WTC11 (cell line): ENCODE measurements at regions not wholly inside any gene's neighbourhood (a gene's known extent, or its start where the extent isn't known, plus 50 kb on each side); places are given as distances from the start of the nearest gene placed in this dataset.

Experiments
- ATAC-seq: fragments of 200-7000 bp; cut with Tn5 transposase; 2 replicates; pipeline ENCODE4 v1.10.0; 2021; ENCODE audit warnings: mild to moderate bottlenecking, moderate library complexity
- CTCF ChIA-PET: fragments of 300-600 bp; sonication (Branson Sonifier 250); formaldehyde crosslinking; loops from one replicate; lab custom pipeline; 2021; ENCODE audit warnings: antibody characterized with exemption; lab: Charles Lee
- POLR2A ChIA-PET: fragments of 350-600 bp; sonication (Branson Sonifier 250); formaldehyde crosslinking; loops from one replicate; lab custom pipeline; 2021; ENCODE audit warnings: antibody characterized with exemption; lab: Charles Lee
- DNase-seq: peaks from one replicate; pipeline ENCODE4 v3.0.0; 2021; ENCODE audit warnings: low spot score
- H3K27ac Mint-ChIP-seq: 2 replicates; pipeline ENCODE4 v1.8.0; 2021; ENCODE audit warnings: mixed read lengths
- H3K27me3 Mint-ChIP-seq: 2 replicates; pipeline ENCODE4 v1.8.0; 2021; ENCODE audit warnings: low read depth, mild to moderate bottlenecking, moderate library complexity, mixed read lengths
- H3K36me3 Mint-ChIP-seq: 2 replicates; pipeline ENCODE4 v1.8.0; 2021; ENCODE audit warnings: mixed read lengths
- H3K4me1 Mint-ChIP-seq: 2 replicates; pipeline ENCODE4 v1.8.0; 2022; ENCODE audit warnings: mixed read lengths
- H3K4me3 Mint-ChIP-seq: 2 replicates; pipeline ENCODE4 v1.8.0; 2021; ENCODE audit warnings: mild to moderate bottlenecking, moderate library complexity, mixed read lengths
- H3K9me3 Mint-ChIP-seq: 2 replicates; pipeline ENCODE4 v1.8.0; 2021; ENCODE audit warnings: mixed read lengths
- AFF4 ChIP-seq: sonication (generic); formaldehyde crosslinking; IDR thresholded peaks from 2 replicates; pipeline ENCODE4 v1.8.1; 2023; ENCODE audit warnings: mild to moderate bottlenecking, missing genetic modification reagents, borderline replicate concordance
- ATF1 ChIP-seq: sonication (generic); formaldehyde crosslinking; IDR thresholded peaks from 2 replicates; pipeline ENCODE4 v1.8.1; 2023; ENCODE audit warnings: mild to moderate bottlenecking, moderate library complexity, missing genetic modification reagents
- CREB1 ChIP-seq: sonication (generic); formaldehyde crosslinking; IDR thresholded peaks from 2 replicates; pipeline ENCODE4 v1.8.0; 2023; ENCODE audit warnings: mild to moderate bottlenecking, missing genetic modification reagents
- E2F1 ChIP-seq: sonication (generic); formaldehyde crosslinking; IDR thresholded peaks from 2 replicates; pipeline ENCODE4 v1.8.0; 2022; ENCODE audit warnings: mild to moderate bottlenecking, missing genetic modification reagents
- E2F4 ChIP-seq: sonication (generic); formaldehyde crosslinking; IDR thresholded peaks from 2 replicates; pipeline ENCODE4 v1.8.1; 2022; ENCODE audit warnings: low read depth, mild to moderate bottlenecking, moderate library complexity, missing genetic modification reagents, borderline replicate concordance
- FOXP1 ChIP-seq: sonication (generic); formaldehyde crosslinking; IDR thresholded peaks from 2 replicates; pipeline ENCODE4 v1.8.0; 2022; ENCODE audit warnings: missing genetic modification reagents, mild to moderate bottlenecking, moderate library complexity, borderline replicate concordance
- FOXP4 ChIP-seq: sonication (generic); formaldehyde crosslinking; IDR thresholded peaks from 2 replicates; pipeline ENCODE4 v1.8.0; 2022; ENCODE audit warnings: mild to moderate bottlenecking, missing genetic modification reagents
- GABPB1 ChIP-seq: sonication (generic); formaldehyde crosslinking; IDR thresholded peaks from 2 replicates; pipeline ENCODE4 v1.8.1; 2023; ENCODE audit warnings: mild to moderate bottlenecking, missing genetic modification reagents
- GRHL2 ChIP-seq: fragments of 250-450 bp; sonication (Bioruptor Pico); IDR thresholded peaks from 2 replicates; pipeline ENCODE4 v1.8.0; 2022; ENCODE audit warnings: mild to moderate bottlenecking, moderate library complexity; ENCODE audit not compliant: insufficient replicate concordance, severe bottlenecking
- HMGXB4 ChIP-seq: sonication (generic); formaldehyde crosslinking; IDR thresholded peaks from 2 replicates; pipeline ENCODE4 v1.8.1; 2023; ENCODE audit warnings: mild to moderate bottlenecking, moderate library complexity, missing genetic modification reagents
- IRF2 ChIP-seq: sonication (generic); formaldehyde crosslinking; IDR thresholded peaks from 2 replicates; pipeline ENCODE4 v1.8.0; 2022; ENCODE audit warnings: low read depth, missing genetic modification reagents, borderline replicate concordance
- NR3C1 ChIP-seq: sonication (generic); formaldehyde crosslinking; conservative IDR thresholded peaks from 2 replicates; pipeline ENCODE4 v1.8.1; 2023; ENCODE audit warnings: low read depth, mild to moderate bottlenecking, missing genetic modification reagents
- ZNF138 ChIP-seq: sonication (generic); formaldehyde crosslinking; conservative IDR thresholded peaks from 2 replicates; pipeline ENCODE4 v1.8.1; 2022; ENCODE audit warnings: mild to moderate bottlenecking, moderate library complexity, missing genetic modification reagents
- ZNF232 ChIP-seq: sonication (generic); formaldehyde crosslinking; IDR thresholded peaks from 2 replicates; pipeline ENCODE4 v1.8.0; 2022; ENCODE audit warnings: mild to moderate bottlenecking, missing genetic modification reagents
- ZNF396 ChIP-seq: fragments of 250-450 bp; sonication (Bioruptor Pico); IDR thresholded peaks from 2 replicates; pipeline ENCODE4 v1.8.0; 2021; ENCODE audit warnings: mild to moderate bottlenecking, moderate library complexity, borderline replicate concordance

- CTCF ChIA-PET, result no interaction called here
- H3K27me3 Mint-ChIP-seq, result no peaks in the 10 kb centered on the region
- no peak for ATAC-seq
Observed at GRCh38 chr16:64304396-64304795, 817.5 kb downstream of the CDH11 start.

GRCh38 chr16:64297863-64298600 lies 823.8 kb downstream of the CDH11 start:
- Mint-ChIP-seq H3K27me3 (no peaks in the 10 kb centered on the region), H3K4me1 (peaks cover 8% of the 10 kb centered on the region), H3K4me3 (no peak overlapping the region), H3K27ac (no peak overlapping the region), H3K36me3 (no peaks in the 10 kb centered on the region), H3K9me3 (peaks cover 7% of the 10 kb centered on the region)
- TF ChIP-seq E2F1 (CRISPR knock-in tag) (no peak), ZNF396 (CRISPR knock-in tag) (no peak), ZNF232 (CRISPR knock-in tag) (no peak), ZNF138 (no peak), FOXP4 (no peak), NR3C1 (no peak), AFF4 (CRISPR knock-in tag) (no peak), HMGXB4 (CRISPR knock-in tag) (no peak), GRHL2 (no peak), IRF2 (CRISPR knock-in tag) (no peak)
- ATAC-seq (no peak; the same call in 1 of the 2 replicates), DNase-seq (no peak)
- CTCF ChIA-PET, result no interaction called here
- POLR2A ChIA-PET, result no interaction called here

More at GRCh38 chr16:64304396-64304795, 817.5 kb downstream of the CDH11 start:
- peaks cover 15% of the 10 kb centered on the region for H3K4me1 Mint-ChIP-seq
- H3K9me3 Mint-ChIP-seq, result peaks cover 14% of the 10 kb centered on the region
- no peak for TF ChIP-seq GABPB1 (CRISPR knock-in tag)
- TF ChIP-seq FOXP1, result no peak
- no peak for TF ChIP-seq CREB1 (CRISPR knock-in tag)
- TF ChIP-seq ATF1 (CRISPR knock-in tag), result no peak
- no peak for TF ChIP-seq E2F4 (CRISPR knock-in tag)
- TF ChIP-seq, all 79 proteins: peak for 0
- Mint-ChIP-seq H3K27ac (no peak overlapping the region), H3K36me3 (peaks cover 5% of the 10 kb centered on the region; the same call in 1 of the 2 replicates), H3K4me3 (no peak overlapping the region)
- POLR2A ChIA-PET, result no interaction called here
- DNase-seq, result no peak
